NB4 (cell line): ENCODE measurements at regions not wholly inside any gene's neighbourhood (a gene's known extent, or its start where the extent isn't known, plus 50 kb on each side); places are given as distances from the start of the nearest gene placed in this dataset.

Experiments
- DNase-seq: peaks from one replicate; pipeline ENCODE4 v3.0.0; 2010; ENCODE audit warnings: low read depth
- H3K4me3 ChIP-seq: one replicate; pipeline ENCODE4 v1.5.1; 2011; ENCODE audit warnings: mild to moderate bottlenecking, low read depth, low read length, moderate library complexity
- MYC ChIP-seq: IDR thresholded peaks from 2 replicates; pipeline ENCODE4 v1.6.1; 2011; ENCODE audit warnings: low read depth, low read length
- POLR2A ChIP-seq: IDR thresholded peaks from 2 replicates; pipeline ENCODE4 v1.6.1; 2011; ENCODE audit warnings: mild to moderate bottlenecking; ENCODE audit not compliant: insufficient read length; ENCODE audit errors: extremely low read depth
- TF ChIP-seq, protein P1 (sequence below): IDR thresholded peaks from one replicate; pipeline ENCODE4 v1.5.1; 2012; ENCODE audit warnings: low read depth, low read length
- TF ChIP-seq, protein P2 (sequence below): IDR thresholded peaks from 2 replicates; pipeline ENCODE4 v1.6.1; 2011; ENCODE audit warnings: low read depth, low read length

- TF ChIP-seq, protein P1, sequence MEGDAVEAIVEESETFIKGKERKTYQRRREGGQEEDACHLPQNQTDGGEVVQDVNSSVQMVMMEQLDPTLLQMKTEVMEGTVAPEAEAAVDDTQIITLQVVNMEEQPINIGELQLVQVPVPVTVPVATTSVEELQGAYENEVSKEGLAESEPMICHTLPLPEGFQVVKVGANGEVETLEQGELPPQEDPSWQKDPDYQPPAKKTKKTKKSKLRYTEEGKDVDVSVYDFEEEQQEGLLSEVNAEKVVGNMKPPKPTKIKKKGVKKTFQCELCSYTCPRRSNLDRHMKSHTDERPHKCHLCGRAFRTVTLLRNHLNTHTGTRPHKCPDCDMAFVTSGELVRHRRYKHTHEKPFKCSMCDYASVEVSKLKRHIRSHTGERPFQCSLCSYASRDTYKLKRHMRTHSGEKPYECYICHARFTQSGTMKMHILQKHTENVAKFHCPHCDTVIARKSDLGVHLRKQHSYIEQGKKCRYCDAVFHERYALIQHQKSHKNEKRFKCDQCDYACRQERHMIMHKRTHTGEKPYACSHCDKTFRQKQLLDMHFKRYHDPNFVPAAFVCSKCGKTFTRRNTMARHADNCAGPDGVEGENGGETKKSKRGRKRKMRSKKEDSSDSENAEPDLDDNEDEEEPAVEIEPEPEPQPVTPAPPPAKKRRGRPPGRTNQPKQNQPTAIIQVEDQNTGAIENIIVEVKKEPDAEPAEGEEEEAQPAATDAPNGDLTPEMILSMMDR: no peak
- TF ChIP-seq, protein P2, sequence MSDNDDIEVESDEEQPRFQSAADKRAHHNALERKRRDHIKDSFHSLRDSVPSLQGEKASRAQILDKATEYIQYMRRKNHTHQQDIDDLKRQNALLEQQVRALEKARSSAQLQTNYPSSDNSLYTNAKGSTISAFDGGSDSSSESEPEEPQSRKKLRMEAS: no peak
- H3K4me3 ChIP-seq: no peak overlapping the region
- DNase-seq: no peak
Observed at GRCh38 chr10:78510566-78511323, 477.1 kb downstream of the RPS24 start.

- TF ChIP-seq, protein P1: no peak
- DNase-seq: no peak
Observed at GRCh38 chr10:78511324-78512204, 477.9 kb downstream of the RPS24 start.

GRCh38 chr10:78512205-78512550, 478.5 kb downstream of the RPS24 start:
- no peak for DNase-seq
- TF ChIP-seq, protein P1: no peak
- no peak overlapping the region for H3K4me3 ChIP-seq

More at GRCh38 chr10:78511324-78512204, 477.9 kb downstream of the RPS24 start:
- H3K4me3 ChIP-seq: no peak overlapping the region

- TF ChIP-seq POLR2A (no peak), MYC (no peak)
- TF ChIP-seq, protein P1: no peak
- TF ChIP-seq, protein P2: no peak
- no peak overlapping the region for H3K4me3 ChIP-seq
- no peak for DNase-seq
Observed at GRCh38 chr10:78513330-78513729, 479.7 kb downstream of the RPS24 start.

GRCh38 chr10:78513986-78514385, 480.3 kb downstream of the RPS24 start:
- TF ChIP-seq, protein P1: no peak
- TF ChIP-seq MYC: no peak
- TF ChIP-seq POLR2A: no peak
- TF ChIP-seq, protein P2: no peak

DNA sequence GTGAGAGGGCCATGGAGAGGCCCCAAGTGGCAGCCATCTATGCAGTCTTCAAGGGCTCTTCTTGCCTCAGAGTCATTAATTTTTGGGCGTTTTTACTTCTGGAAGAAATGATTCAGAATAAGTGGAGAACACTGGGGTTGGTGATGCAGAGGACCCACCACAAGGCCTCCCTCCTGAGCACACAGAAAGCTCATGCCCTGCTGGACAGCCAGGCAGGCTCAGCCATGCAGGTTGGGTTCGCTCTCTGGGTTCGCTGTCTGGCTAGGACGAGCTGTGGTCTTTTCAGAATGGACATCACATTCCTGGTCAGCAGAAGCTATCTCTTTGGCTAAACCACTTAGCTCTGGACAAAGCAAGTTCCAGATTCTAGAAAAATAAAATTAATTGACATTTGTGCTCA, 480.8 kb downstream of the RPS24 start:
- TF ChIP-seq, protein P2: no peak
- TF ChIP-seq, protein P1: no peak
- TF ChIP-seq POLR2A: no peak
- TF ChIP-seq MYC: no peak
- no peak for DNase-seq
- H3K4me3 ChIP-seq: no peak overlapping the region

More at GRCh38 chr10:78513986-78514385, 480.3 kb downstream of the RPS24 start:
- DNase-seq: no peak
- H3K4me3 ChIP-seq: no peak overlapping the region
